ENCODE measurements at regions not wholly inside any gene's neighbourhood (a gene's known extent, or its start where the extent isn't known, plus 50 kb on each side); places are given as distances from the start of the nearest gene placed in this dataset.

GRCh38 chr6:126761854-126762253 lies 356.6 kb upstream of the RSPO3 start:
- no peak overlapping the region for H3K27ac Mint-ChIP-seq
- H3K4me3 Mint-ChIP-seq, result no peak overlapping the region
- H3K9me3 Mint-ChIP-seq (ENCODE audit: low read depth), result peaks cover 3% of the 10 kb centered on the region
- H3K4me1 Mint-ChIP-seq (ENCODE audit: low read depth), result no peaks in the 10 kb centered on the region
- H3K27me3 Mint-ChIP-seq, result no peaks in the 10 kb centered on the region
- H3K36me3 Mint-ChIP-seq, result no peaks in the 10 kb centered on the region

GRCh38 chr6:126764104-126764503 lies 354.4 kb upstream of the RSPO3 start:
- no peak overlapping the region for H3K4me3 Mint-ChIP-seq
- no peaks in the 10 kb centered on the region for H3K4me1 Mint-ChIP-seq (ENCODE audit: low read depth)
- no peaks in the 10 kb centered on the region for H3K36me3 Mint-ChIP-seq
- H3K9me3 Mint-ChIP-seq (ENCODE audit: low read depth), result no peaks in the 10 kb centered on the region
- H3K27ac Mint-ChIP-seq, result no peak overlapping the region
- H3K27me3 Mint-ChIP-seq, result no peaks in the 10 kb centered on the region

- Mint-ChIP-seq H3K9me3 (ENCODE audit: low read depth) (no peaks in the 10 kb centered on the region), H3K27me3 (no peaks in the 10 kb centered on the region), H3K36me3 (no peaks in the 10 kb centered on the region), H3K4me3 (no peak overlapping the region), H3K27ac (no peak overlapping the region), H3K4me1 (ENCODE audit: low read depth) (no peaks in the 10 kb centered on the region)
Observed at GRCh38 chr6:126764671-126765070, 353.8 kb upstream of the RSPO3 start.

GRCh38 chr6:126766820-126767219 lies 351.7 kb upstream of the RSPO3 start:
- Mint-ChIP-seq H3K27ac (no peak overlapping the region), H3K4me1 (ENCODE audit: low read depth) (no peaks in the 10 kb centered on the region), H3K4me3 (no peak overlapping the region), H3K36me3 (no peaks in the 10 kb centered on the region), H3K9me3 (ENCODE audit: low read depth) (no peaks in the 10 kb centered on the region), H3K27me3 (no peaks in the 10 kb centered on the region)

- Mint-ChIP-seq H3K9me3 (ENCODE audit: low read depth) (no peaks in the 10 kb centered on the region), H3K27ac (no peak overlapping the region), H3K4me3 (no peak overlapping the region), H3K36me3 (no peaks in the 10 kb centered on the region), H3K27me3 (no peaks in the 10 kb centered on the region), H3K4me1 (ENCODE audit: low read depth) (no peaks in the 10 kb centered on the region)
Observed at GRCh38 chr6:126767711-126768110, 350.8 kb upstream of the RSPO3 start.

GRCh38 chr6:126770176-126770575 lies 348.3 kb upstream of the RSPO3 start:
- no peaks in the 10 kb centered on the region for H3K36me3 Mint-ChIP-seq
- no peak overlapping the region for H3K4me3 Mint-ChIP-seq
- no peak overlapping the region for H3K27ac Mint-ChIP-seq

GRCh38 chr6:126773112-126773805 lies 345.2 kb upstream of the RSPO3 start:
- Mint-ChIP-seq H3K9me3 (ENCODE audit: low read depth) (no peaks in the 10 kb centered on the region), H3K4me1 (ENCODE audit: low read depth) (no peaks in the 10 kb centered on the region), H3K36me3 (no peaks in the 10 kb centered on the region), H3K4me3 (no peak overlapping the region), H3K27me3 (peaks cover 4% of the 10 kb centered on the region), H3K27ac (no peak overlapping the region)

More at GRCh38 chr6:126770176-126770575, 348.3 kb upstream of the RSPO3 start:
- Mint-ChIP-seq H3K9me3 (ENCODE audit: low read depth) (no peaks in the 10 kb centered on the region), H3K27me3 (peaks cover 2% of the 10 kb centered on the region), H3K4me1 (ENCODE audit: low read depth) (no peaks in the 10 kb centered on the region)

GRCh38 chr6:126779331-126779730 lies 339.1 kb upstream of the RSPO3 start:
- Mint-ChIP-seq H3K36me3 (no peaks in the 10 kb centered on the region), H3K27me3 (peaks cover 3% of the 10 kb centered on the region), H3K4me3 (no peak overlapping the region), H3K4me1 (ENCODE audit: low read depth) (no peaks in the 10 kb centered on the region), H3K9me3 (ENCODE audit: low read depth) (no peaks in the 10 kb centered on the region), H3K27ac (no peak overlapping the region)

GRCh38 chr6:126781582-126781981 lies 336.9 kb upstream of the RSPO3 start:
- H3K4me1 Mint-ChIP-seq (ENCODE audit: low read depth), result no peaks in the 10 kb centered on the region
- no peaks in the 10 kb centered on the region for H3K36me3 Mint-ChIP-seq
- H3K4me3 Mint-ChIP-seq, result no peak overlapping the region
- no peak overlapping the region for H3K27ac Mint-ChIP-seq
- H3K9me3 Mint-ChIP-seq (ENCODE audit: low read depth), result no peaks in the 10 kb centered on the region
- peaks cover 3% of the 10 kb centered on the region for H3K27me3 Mint-ChIP-seq

GRCh38 chr6:126784161-126784790 lies 334.2 kb upstream of the RSPO3 start:
- no peaks in the 10 kb centered on the region for H3K36me3 Mint-ChIP-seq
- no peak overlapping the region for H3K4me3 Mint-ChIP-seq
- no peaks in the 10 kb centered on the region for H3K27me3 Mint-ChIP-seq
- no peak overlapping the region for H3K27ac Mint-ChIP-seq
- H3K4me1 Mint-ChIP-seq (ENCODE audit: low read depth), result no peaks in the 10 kb centered on the region
- H3K9me3 Mint-ChIP-seq (ENCODE audit: low read depth), result no peaks in the 10 kb centered on the region

- Mint-ChIP-seq H3K27ac (no peak overlapping the region), H3K4me1 (ENCODE audit: low read depth) (no peaks in the 10 kb centered on the region), H3K9me3 (ENCODE audit: low read depth) (no peaks in the 10 kb centered on the region), H3K4me3 (no peak overlapping the region), H3K27me3 (no peaks in the 10 kb centered on the region), H3K36me3 (no peaks in the 10 kb centered on the region)
Observed at GRCh38 chr6:126786262-126786661, 332.2 kb upstream of the RSPO3 start.

- no peak overlapping the region for H3K27ac Mint-ChIP-seq
- no peaks in the 10 kb centered on the region for H3K9me3 Mint-ChIP-seq (ENCODE audit: low read depth)
- H3K4me3 Mint-ChIP-seq, result no peak overlapping the region
- no peaks in the 10 kb centered on the region for H3K27me3 Mint-ChIP-seq
- H3K4me1 Mint-ChIP-seq (ENCODE audit: low read depth), result no peaks in the 10 kb centered on the region
- no peaks in the 10 kb centered on the region for H3K36me3 Mint-ChIP-seq
Observed at GRCh38 chr6:126787635-126788034, 330.8 kb upstream of the RSPO3 start.

GRCh38 chr6:126788861-126789365 lies 329.6 kb upstream of the RSPO3 start:
- H3K9me3 Mint-ChIP-seq (ENCODE audit: low read depth), result no peaks in the 10 kb centered on the region
- no peak overlapping the region for H3K4me3 Mint-ChIP-seq
- H3K4me1 Mint-ChIP-seq (ENCODE audit: low read depth), result no peaks in the 10 kb centered on the region
- H3K27me3 Mint-ChIP-seq, result no peaks in the 10 kb centered on the region
- H3K27ac Mint-ChIP-seq, result no peak overlapping the region
- H3K36me3 Mint-ChIP-seq, result no peaks in the 10 kb centered on the region

- Mint-ChIP-seq H3K4me1 (ENCODE audit: low read depth) (no peaks in the 10 kb centered on the region), H3K27me3 (no peaks in the 10 kb centered on the region), H3K36me3 (no peaks in the 10 kb centered on the region), H3K9me3 (ENCODE audit: low read depth) (no peaks in the 10 kb centered on the region), H3K27ac (no peak overlapping the region), H3K4me3 (no peak overlapping the region)
Observed at GRCh38 chr6:126792340-126793085, 326.0 kb upstream of the RSPO3 start.

GRCh38 chr6:126795161-126795560 lies 323.3 kb upstream of the RSPO3 start:
- H3K4me3 Mint-ChIP-seq, result no peak overlapping the region
- no peaks in the 10 kb centered on the region for H3K36me3 Mint-ChIP-seq
- H3K4me1 Mint-ChIP-seq (ENCODE audit: low read depth), result no peaks in the 10 kb centered on the region
- no peaks in the 10 kb centered on the region for H3K9me3 Mint-ChIP-seq (ENCODE audit: low read depth)
- H3K27me3 Mint-ChIP-seq, result no peaks in the 10 kb centered on the region
- H3K27ac Mint-ChIP-seq, result no peak overlapping the region

All from activated naive CD8-positive, alpha-beta T cell (primary cell).